ENCODE measurements at regions not wholly inside any gene's neighbourhood (a gene's known extent, or its start where the extent isn't known, plus 50 kb on each side); places are given as distances from the start of the nearest gene placed in this dataset.
A peak's percentile ranks its signal among the peaks of the same experiment; 100 is the strongest.

DNA sequence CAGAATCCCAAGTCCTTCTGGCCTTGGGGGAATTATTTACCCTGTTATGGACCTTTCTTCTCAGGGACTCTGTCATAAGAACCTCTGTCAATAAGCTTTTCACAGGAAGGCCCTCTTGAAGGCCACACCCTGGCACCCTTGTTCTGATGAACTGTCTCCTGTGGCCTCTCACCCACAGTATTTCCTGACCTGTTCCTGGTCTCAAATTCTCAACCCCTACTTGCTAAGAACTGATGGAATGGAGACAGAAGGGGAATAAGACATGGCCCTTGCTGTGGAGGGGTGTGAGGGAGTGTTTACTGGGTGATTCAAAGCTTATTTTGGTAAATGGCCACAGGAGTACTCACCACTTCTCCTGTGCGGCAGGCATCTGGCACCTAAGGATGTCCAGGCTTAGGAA, 1082.9 kb downstream of the BCL11B start:
- DNase-seq: no peak
- H3K9me3 Mint-ChIP-seq: no peaks in the 10 kb centered on the region
- peak overlapping the region; percentile 61 for H3K4me3 Mint-ChIP-seq
- H3K4me1 Mint-ChIP-seq (ENCODE audit: low read depth): peaks cover 96% of the 10 kb centered on the region
- peak; percentile 39 to 42 for ATAC-seq
- no peaks in the 10 kb centered on the region for H3K36me3 Mint-ChIP-seq (ENCODE audit: insufficient read depth)
- H3K27me3 Mint-ChIP-seq (ENCODE audit: low read depth): no peaks in the 10 kb centered on the region

DNA sequence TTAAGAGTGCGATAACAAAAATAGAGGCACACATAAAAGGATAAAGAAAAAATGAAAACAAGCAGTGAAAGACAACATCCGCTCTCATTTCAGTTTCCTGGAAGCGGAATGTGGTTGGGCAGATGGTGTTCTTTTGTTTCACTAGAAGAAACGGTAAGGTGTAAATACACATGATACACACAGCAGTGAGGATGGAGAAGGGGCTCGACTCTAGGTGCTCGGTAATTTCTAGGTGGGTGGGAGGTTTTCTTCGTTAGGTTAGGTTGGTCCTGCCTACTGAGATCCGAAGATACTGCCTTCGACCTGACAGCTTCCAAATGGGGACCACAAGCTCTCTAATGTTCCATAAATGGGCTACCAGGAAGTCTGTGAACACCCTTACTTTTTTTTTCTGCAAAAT, 1082.5 kb downstream of the BCL11B start:
- no peaks in the 10 kb centered on the region for H3K36me3 Mint-ChIP-seq (ENCODE audit: insufficient read depth)
- no peaks in the 10 kb centered on the region for H3K9me3 Mint-ChIP-seq
- H3K4me3 Mint-ChIP-seq: peak overlapping the region; percentile 61
- H3K27me3 Mint-ChIP-seq (ENCODE audit: low read depth): no peaks in the 10 kb centered on the region
- peaks cover 96% of the 10 kb centered on the region for H3K4me1 Mint-ChIP-seq (ENCODE audit: low read depth)
- peak; percentile 81 to 83 for ATAC-seq
- peak; percentile 39 for DNase-seq

DNA sequence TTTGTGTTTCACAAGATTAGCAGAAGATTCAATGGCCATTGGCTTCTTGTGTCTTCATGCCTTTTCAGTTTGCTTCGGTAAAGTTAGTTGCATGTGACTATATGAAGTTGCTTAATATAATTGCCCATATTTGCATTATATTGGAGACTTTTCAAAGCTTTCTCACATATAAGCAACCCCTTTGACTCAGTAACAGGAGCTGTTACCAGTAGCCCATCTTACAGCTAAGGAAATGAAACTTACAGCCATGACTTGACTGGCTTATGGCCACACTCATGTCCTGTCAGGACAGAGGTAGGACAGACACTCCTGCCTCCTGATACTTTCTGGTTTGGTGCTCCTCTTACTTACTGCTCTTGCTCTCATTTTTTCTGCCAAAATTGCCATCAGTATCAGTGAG, 1082.1 kb downstream of the BCL11B start:
- H3K4me3 Mint-ChIP-seq: peak overlapping the region; percentile 61
- H3K4me1 Mint-ChIP-seq (ENCODE audit: low read depth): peaks cover 96% of the 10 kb centered on the region
- no peaks in the 10 kb centered on the region for H3K36me3 Mint-ChIP-seq (ENCODE audit: insufficient read depth)
- ATAC-seq (peak in 1 of 2 donors; percentile 24), DNase-seq (no peak)
- no peaks in the 10 kb centered on the region for H3K27me3 Mint-ChIP-seq (ENCODE audit: low read depth)
- H3K9me3 Mint-ChIP-seq: no peaks in the 10 kb centered on the region

DNA sequence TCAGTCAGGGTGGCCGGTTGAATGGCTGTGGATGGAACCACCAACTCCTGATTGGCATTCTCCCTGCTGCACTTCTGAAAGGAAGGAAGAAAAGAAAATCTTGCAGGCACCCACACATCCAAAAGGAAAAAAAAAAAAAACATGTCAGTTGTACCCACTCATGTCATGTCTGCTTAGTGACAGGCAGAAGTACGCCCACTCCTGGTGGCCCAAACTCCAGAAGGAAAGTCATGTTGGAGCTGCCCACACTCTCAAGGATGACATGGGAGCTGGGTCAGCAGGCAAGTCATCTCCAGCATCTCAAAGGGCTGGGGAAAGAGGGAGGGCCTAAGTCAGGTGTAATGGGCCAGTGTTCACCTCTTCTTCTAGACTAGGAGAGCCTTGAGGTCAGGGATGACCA, 1079.1 kb downstream of the BCL11B start:
- no peak for ATAC-seq
- no peaks in the 10 kb centered on the region for H3K36me3 Mint-ChIP-seq (ENCODE audit: insufficient read depth)
- no peaks in the 10 kb centered on the region for H3K9me3 Mint-ChIP-seq
- H3K27me3 Mint-ChIP-seq (ENCODE audit: low read depth): no peaks in the 10 kb centered on the region
- peaks cover 95% of the 10 kb centered on the region for H3K4me1 Mint-ChIP-seq (ENCODE audit: low read depth)
- no peak overlapping the region for H3K4me3 Mint-ChIP-seq
- DNase-seq: no peak

DNA sequence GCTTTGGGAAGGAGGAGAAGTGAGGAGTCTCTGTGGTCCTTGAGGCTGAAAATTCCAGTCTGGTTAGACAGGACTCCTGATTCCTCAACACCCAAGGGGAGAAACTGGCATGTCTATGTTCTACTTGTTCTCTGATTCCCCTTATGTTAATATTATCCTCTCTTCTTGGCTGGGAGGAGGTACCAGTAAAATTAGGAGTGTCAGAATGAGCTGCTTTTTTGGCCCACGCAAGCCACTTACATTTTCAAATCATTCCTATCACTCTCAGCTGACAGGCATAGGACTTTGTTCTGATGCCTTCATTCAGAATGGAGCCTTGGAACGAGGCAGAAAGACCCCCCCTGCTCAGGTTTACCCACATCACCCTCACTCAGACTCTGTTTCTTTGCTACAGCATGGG, 1077.2 kb downstream of the BCL11B start:
- Mint-ChIP-seq H3K4me3 (no peak overlapping the region), H3K27me3 (ENCODE audit: low read depth) (no peaks in the 10 kb centered on the region), H3K9me3 (no peaks in the 10 kb centered on the region), H3K36me3 (ENCODE audit: insufficient read depth) (no peaks in the 10 kb centered on the region), H3K4me1 (ENCODE audit: low read depth) (peaks cover 95% of the 10 kb centered on the region)
- ATAC-seq: no peak
- DNase-seq: no peak

DNA sequence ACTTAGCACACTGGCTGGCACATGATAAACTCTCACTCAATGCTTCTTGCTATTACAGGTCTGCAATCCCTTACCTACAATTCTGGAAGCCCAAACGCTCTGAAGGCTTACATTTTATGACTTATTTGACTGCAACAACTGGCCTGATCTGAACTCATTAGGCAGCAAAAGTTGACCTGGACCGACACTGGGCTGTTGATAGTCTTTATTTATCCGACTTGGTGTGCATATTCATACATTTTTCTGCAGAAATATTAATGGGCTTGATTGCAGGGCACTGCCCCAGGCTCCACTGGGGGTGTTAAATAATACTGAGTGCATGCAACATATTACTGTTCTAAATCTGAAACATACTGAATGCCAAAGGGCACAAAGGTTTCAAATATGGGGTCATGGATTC, 1076.7 kb downstream of the BCL11B start:
- H3K27me3 Mint-ChIP-seq (ENCODE audit: low read depth): no peaks in the 10 kb centered on the region
- peaks cover 95% of the 10 kb centered on the region for H3K4me1 Mint-ChIP-seq (ENCODE audit: low read depth)
- peak overlapping the region; percentile 22 for H3K4me3 Mint-ChIP-seq
- no peaks in the 10 kb centered on the region for H3K36me3 Mint-ChIP-seq (ENCODE audit: insufficient read depth)
- no peaks in the 10 kb centered on the region for H3K9me3 Mint-ChIP-seq
- DNase-seq (no peak), ATAC-seq (no peak)

DNA sequence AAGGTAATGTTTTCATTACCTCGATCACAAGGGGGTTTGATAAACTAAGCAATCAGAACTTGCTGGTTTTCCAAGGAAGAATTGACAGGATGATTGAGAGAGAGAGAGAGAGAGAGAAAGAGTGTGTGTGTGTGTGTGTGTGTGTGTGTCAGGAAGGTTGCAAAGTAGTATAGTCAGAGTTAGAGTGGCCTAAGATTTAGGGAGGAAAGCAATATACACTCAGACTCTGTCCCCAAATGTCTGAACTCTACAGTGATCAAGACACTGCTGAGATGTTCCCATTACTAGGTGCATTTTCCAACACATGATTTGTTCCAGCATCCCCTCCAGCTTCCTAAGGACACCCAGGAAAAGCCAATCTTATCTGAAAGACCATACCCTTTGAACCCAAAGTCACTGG, 1074.1 kb downstream of the BCL11B start:
- Mint-ChIP-seq H3K36me3 (ENCODE audit: insufficient read depth) (no peaks in the 10 kb centered on the region), H3K9me3 (no peaks in the 10 kb centered on the region), H3K4me3 (peak overlapping the region; percentile 37), H3K27me3 (ENCODE audit: low read depth) (no peaks in the 10 kb centered on the region), H3K4me1 (ENCODE audit: low read depth) (peaks cover 79% of the 10 kb centered on the region)
- no peak for DNase-seq
- peak in 1 of 2 donors; percentile 7 for ATAC-seq

DNA sequence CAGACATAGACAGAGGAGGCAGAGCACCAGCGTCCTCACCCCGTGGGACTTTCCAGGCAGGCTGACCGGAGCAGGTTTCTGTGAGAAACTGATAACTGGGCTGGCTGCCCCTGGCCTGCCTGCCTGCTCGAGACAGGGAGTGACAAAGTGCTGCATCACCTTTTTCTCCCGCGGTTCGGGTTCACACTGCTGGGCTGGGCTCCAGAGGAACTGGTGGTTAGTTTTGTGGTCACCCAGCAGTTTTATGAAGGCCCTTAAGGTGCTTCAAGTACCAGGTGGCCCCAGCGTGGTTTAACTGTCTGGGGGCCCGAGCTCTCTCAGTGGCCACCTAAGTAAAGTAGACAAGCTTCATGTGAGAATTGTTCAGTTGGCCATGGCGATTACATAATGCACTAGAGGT, 1073.6 kb downstream of the BCL11B start:
- Mint-ChIP-seq H3K36me3 (ENCODE audit: insufficient read depth) (no peaks in the 10 kb centered on the region), H3K27me3 (ENCODE audit: low read depth) (no peaks in the 10 kb centered on the region), H3K4me3 (peak overlapping the region; percentile 37), H3K9me3 (no peaks in the 10 kb centered on the region), H3K4me1 (ENCODE audit: low read depth) (peaks cover 77% of the 10 kb centered on the region)
- DNase-seq (no peak), ATAC-seq (peak; percentile 38 to 46)

DNA sequence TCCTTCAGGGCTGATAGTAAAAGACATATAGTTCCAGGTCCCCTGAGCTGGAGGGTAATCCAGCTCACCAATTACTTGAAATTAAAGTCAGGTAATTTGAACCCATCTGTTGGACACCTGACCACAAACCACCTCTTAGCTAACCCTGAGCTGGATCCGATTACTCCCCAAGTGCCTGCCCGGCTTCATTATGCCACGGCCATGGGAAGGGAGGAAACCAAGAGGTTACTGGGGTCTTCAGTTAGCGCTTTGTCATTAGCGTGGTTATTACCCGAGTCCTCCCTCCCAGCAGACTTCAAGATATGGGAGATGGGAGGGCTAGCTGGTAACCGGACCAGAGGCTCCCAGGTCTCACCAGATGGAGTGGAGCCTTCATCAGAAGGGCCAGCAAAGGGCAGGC, 1071.4 kb downstream of the BCL11B start:
- H3K4me3 Mint-ChIP-seq: no peak overlapping the region
- peaks cover 76% of the 10 kb centered on the region for H3K4me1 Mint-ChIP-seq (ENCODE audit: low read depth)
- H3K36me3 Mint-ChIP-seq (ENCODE audit: insufficient read depth): no peaks in the 10 kb centered on the region
- DNase-seq (no peak), ATAC-seq (no peak)
- no peaks in the 10 kb centered on the region for H3K27me3 Mint-ChIP-seq (ENCODE audit: low read depth)
- H3K9me3 Mint-ChIP-seq: no peaks in the 10 kb centered on the region

DNA sequence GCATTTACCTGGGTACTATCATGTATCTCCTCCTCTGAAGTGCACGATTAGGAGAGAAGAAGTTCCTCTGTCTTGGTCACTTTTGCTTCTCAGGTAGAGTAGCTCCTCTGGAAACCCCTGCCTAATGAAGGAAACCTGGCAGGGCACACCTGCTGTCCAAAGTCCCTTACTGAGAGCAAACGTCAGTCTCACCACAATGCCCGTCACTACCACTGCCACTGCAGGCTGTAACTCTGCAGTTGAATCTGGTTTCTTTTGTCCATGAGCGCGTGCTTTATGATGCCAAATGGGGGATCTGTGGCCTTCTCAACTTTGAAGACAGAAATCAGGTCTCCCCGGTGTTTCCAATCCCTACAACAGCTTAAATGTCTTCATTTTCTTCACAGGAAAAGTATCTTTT, 1068.6 kb downstream of the BCL11B start:
- DNase-seq (no peak), ATAC-seq (no peak)
- Mint-ChIP-seq H3K9me3 (no peaks in the 10 kb centered on the region), H3K27me3 (ENCODE audit: low read depth) (no peaks in the 10 kb centered on the region), H3K36me3 (ENCODE audit: insufficient read depth) (no peaks in the 10 kb centered on the region), H3K4me3 (peak overlapping the region; percentile 7), H3K4me1 (ENCODE audit: low read depth) (peaks cover 78% of the 10 kb centered on the region)

DNA sequence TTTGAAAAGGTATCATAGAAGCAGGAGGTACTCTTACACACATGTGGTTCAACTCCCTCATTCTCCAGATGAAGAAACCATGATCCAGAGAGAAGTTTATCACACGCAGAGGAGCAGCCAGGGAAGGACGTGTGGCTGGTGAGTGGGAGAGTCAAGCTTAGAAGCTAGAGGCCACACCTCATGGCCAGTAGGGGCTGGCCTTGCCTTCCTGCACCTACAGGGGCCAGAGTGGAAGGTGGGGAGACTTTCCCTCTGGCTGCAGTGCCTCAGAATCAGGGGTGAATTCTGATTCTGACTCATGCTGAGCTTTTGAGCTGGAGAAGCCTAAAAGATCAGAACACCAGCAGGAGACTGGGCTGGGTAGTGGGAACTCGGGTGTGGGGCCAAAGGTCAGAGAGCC, 1067.9 kb downstream of the BCL11B start:
- DNase-seq (no peak), ATAC-seq (peak in 1 of 2 donors; percentile 32)
- H3K4me3 Mint-ChIP-seq: peak overlapping the region; percentile 49
- H3K36me3 Mint-ChIP-seq (ENCODE audit: insufficient read depth): no peaks in the 10 kb centered on the region
- H3K27me3 Mint-ChIP-seq (ENCODE audit: low read depth): no peaks in the 10 kb centered on the region
- H3K9me3 Mint-ChIP-seq: no peaks in the 10 kb centered on the region
- H3K4me1 Mint-ChIP-seq (ENCODE audit: low read depth): peaks cover 78% of the 10 kb centered on the region

DNA sequence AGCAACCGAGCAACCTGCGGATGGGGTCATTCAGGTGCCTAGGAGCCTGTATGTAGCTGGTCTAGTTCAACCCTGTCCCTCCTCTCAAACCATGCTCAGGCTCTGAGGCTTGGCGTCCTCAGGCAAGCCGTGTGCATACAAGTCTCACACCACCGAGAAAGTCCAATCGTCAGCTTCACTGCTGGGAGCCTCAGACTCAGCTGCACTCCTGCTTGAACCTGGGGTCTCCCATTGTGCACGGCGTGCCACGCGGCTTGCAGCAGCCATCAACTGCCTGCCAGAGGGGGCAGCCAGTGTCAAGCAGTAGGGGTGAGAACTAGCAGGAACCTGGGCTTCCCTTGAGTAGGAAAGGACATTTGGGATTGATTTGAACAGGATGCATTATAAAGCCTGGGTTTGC, 1064.6 kb downstream of the BCL11B start:
- H3K4me1 Mint-ChIP-seq (ENCODE audit: low read depth): peaks cover 91% of the 10 kb centered on the region
- H3K36me3 Mint-ChIP-seq (ENCODE audit: insufficient read depth): no peaks in the 10 kb centered on the region
- ATAC-seq (no peak), DNase-seq (no peak)
- no peaks in the 10 kb centered on the region for H3K9me3 Mint-ChIP-seq
- H3K27me3 Mint-ChIP-seq (ENCODE audit: low read depth): no peaks in the 10 kb centered on the region
- no peak overlapping the region for H3K4me3 Mint-ChIP-seq

DNA sequence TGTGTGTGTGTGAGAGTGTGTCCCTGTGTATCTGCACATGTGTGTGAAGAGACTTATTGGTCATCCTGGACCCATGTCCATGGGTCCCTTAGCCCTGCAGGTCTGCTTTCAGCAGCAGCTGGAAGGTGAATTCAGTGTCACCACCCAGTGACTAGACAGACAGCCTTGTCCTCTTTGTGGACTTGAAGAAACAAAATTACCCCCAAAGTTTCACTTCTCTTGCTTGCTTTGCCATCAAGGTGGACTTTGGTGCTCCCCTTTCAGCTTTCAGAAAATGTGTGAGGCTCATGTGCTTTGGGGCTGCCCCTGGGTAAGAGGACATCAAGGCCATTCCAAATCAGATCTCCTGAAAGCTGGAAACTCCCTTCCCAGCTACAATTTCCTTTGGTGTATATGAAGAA, 1063.8 kb downstream of the BCL11B start:
- no peaks in the 10 kb centered on the region for H3K36me3 Mint-ChIP-seq (ENCODE audit: insufficient read depth)
- no peaks in the 10 kb centered on the region for H3K9me3 Mint-ChIP-seq
- peaks cover 95% of the 10 kb centered on the region for H3K4me1 Mint-ChIP-seq (ENCODE audit: low read depth)
- peak overlapping the region; percentile 29 for H3K4me3 Mint-ChIP-seq
- DNase-seq (no peak), ATAC-seq (no peak)
- H3K27me3 Mint-ChIP-seq (ENCODE audit: low read depth): no peaks in the 10 kb centered on the region

DNA sequence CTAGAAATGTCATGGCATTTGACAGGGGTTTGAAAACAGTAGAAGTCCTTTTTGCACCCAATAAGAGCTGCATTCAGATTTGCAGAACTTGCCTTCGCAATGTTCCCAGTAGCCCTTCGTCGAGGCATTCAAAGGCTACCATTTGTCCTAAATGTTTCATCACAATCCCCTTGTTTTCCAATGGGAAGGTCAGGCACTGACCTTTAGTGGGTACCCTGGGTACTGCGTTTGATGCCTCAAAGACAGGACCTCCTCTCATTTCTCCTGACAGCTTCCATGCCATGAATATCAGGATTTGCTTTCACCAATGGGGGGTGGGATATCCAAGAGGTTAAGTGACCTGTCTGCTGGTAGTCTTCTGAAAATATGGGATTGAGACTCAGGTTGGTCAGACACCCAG, 1063.1 kb downstream of the BCL11B start:
- H3K9me3 Mint-ChIP-seq: no peaks in the 10 kb centered on the region
- no peak overlapping the region for H3K4me3 Mint-ChIP-seq
- no peaks in the 10 kb centered on the region for H3K36me3 Mint-ChIP-seq (ENCODE audit: insufficient read depth)

DNA sequence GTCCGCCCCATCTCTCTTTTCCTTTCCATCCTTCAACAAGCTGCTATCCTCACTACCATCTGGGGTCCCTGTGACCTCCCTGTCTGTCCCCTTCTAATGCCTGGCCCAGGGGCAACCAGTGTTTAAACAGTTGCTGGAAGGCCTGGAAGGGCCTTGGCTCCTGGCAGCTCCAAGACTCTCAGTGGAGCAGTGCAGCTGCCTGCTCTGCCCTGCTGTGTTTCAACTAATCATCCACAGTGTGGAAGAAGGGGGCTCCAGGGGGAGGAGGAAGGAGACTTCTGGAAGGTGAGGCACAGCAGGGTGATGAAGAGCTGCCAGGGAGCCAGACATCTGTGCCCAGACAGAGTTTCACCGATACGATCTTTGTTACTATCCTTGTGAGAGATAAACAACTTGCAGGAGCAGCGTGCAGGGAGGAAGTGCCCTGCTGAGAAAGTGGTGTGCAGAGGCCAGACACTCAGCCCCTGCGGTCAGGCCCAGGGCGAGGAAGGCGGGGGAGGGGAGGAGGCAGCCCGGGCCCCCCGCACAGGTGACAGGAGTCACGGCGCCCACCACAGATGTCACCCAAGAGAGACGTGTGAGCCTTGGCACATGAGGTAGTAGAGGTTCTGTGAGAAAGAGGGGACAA, 1061.8 kb downstream of the BCL11B start:
- ATAC-seq (peak; percentile 73 to 78), DNase-seq (peak; percentile 47)
- Mint-ChIP-seq H3K4me1 (ENCODE audit: low read depth) (peaks cover 89% of the 10 kb centered on the region), H3K4me3 (peak overlapping the region; percentile 60), H3K9me3 (no peaks in the 10 kb centered on the region), H3K27me3 (ENCODE audit: low read depth) (no peaks in the 10 kb centered on the region), H3K36me3 (ENCODE audit: insufficient read depth) (no peaks in the 10 kb centered on the region)

More for the DNA sequence above, 1063.1 kb downstream of the BCL11B start:
- no peak for ATAC-seq
- peaks cover 91% of the 10 kb centered on the region for H3K4me1 Mint-ChIP-seq (ENCODE audit: low read depth)
- no peak for DNase-seq
- H3K27me3 Mint-ChIP-seq (ENCODE audit: low read depth): no peaks in the 10 kb centered on the region

DNA sequence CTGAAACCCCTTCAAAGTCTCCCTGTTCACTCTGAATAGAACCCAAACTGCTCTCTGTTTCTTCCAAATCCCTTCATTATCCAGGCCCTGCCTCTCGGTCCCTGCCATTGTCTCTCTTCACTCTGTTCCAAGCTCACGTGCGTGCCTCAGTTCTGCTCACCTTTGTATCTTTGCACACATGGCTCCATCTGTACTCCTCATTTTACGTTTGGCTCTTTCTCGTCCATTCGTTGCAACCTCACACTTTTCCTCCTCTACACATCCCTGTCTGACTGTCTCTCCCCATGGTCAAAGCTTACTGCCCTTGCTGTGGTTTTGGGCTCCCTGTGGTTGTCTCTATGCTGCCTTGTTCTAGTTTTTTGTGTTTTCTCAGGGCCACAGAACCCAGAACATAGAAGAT, 1054.5 kb downstream of the BCL11B start:
- Mint-ChIP-seq H3K4me1 (ENCODE audit: low read depth) (peaks cover 42% of the 10 kb centered on the region), H3K9me3 (no peaks in the 10 kb centered on the region), H3K36me3 (ENCODE audit: insufficient read depth) (no peaks in the 10 kb centered on the region), H3K4me3 (no peak overlapping the region), H3K27me3 (ENCODE audit: low read depth) (no peaks in the 10 kb centered on the region)
- no peak for ATAC-seq
- DNase-seq: no peak
